CD14-positive monocyte (primary cell): ENCODE measurements at regions not wholly inside any gene's neighbourhood (a gene's known extent, or its start where the extent isn't known, plus 50 kb on each side); places are given as distances from the start of the nearest gene placed in this dataset.

Source experiments
- DNase-seq, 3 donors: peaks; one replicate each; pipeline ENCODE4 v3.0.0-alpha.2; 2011 to 2022
- H2AFZ ChIP-seq: 2 replicates; pipeline ENCODE4 v1.6.0; 2012; ENCODE audit warnings: mild to moderate bottlenecking, low read depth, low read length, inconsistent platforms; ENCODE audit not compliant: insufficient read depth, poor library complexity, severe bottlenecking
- H3K27ac ChIP-seq, 2 donors: 1 replicate in 1 of 2; 2 replicates in 1 of 2; pipeline ENCODE4 v1.5.1; 2012 to 2013; ENCODE audit warnings: low read length in 2 of 2, control low read depth in 1 of 2, inconsistent platforms in 1 of 2, low read depth in 1 of 2, mild to moderate bottlenecking in 1 of 2
- H3K27me3 ChIP-seq, 2 donors: one replicate each; pipeline versions ENCODE4 v1.6.0 to v1.6.1; 2011 to 2013; ENCODE audit warnings: low read length in 2 of 2; ENCODE audit not compliant: control insufficient read depth in 2 of 2, insufficient read depth in 2 of 2
- H3K36me3 ChIP-seq, 2 donors: replicated peaks in 1 of 2; 1 replicate in 1 of 2; 2 replicates in 1 of 2; pipeline versions ENCODE4 v1.5.1 to v1.6.1; 2012 to 2013; ENCODE audit warnings: low read length in 2 of 2, control low read depth in 1 of 2, inconsistent platforms in 1 of 2, mild to moderate bottlenecking in 1 of 2; ENCODE audit not compliant: insufficient read depth in 2 of 2, control insufficient read depth in 1 of 2
- H3K4me1 ChIP-seq, 2 donors: 1 replicate in 1 of 2; 2 replicates in 1 of 2; pipeline versions ENCODE4 v1.5.1 to v1.6.1; 2012 to 2013; ENCODE audit warnings: low read length in 2 of 2, control low read depth in 1 of 2, inconsistent platforms in 1 of 2, mild to moderate bottlenecking in 1 of 2, moderate library complexity in 1 of 2; ENCODE audit not compliant: insufficient read depth in 2 of 2, control insufficient read depth in 1 of 2
- H3K4me2 ChIP-seq: replicated peaks from 2 replicates; pipeline ENCODE3; 2012; ENCODE audit warnings: low read length, moderate library complexity, mild to moderate bottlenecking; ENCODE audit not compliant: poor library complexity, severe bottlenecking; ENCODE audit errors: extremely low read depth
- H3K4me3 ChIP-seq, 3 experiments: fragments of 200-600 bp in 1 of 3; sonication (generic) in 1 of 3; replicated peaks in 1 of 3; 1 replicate in 2 of 3; 2 replicates in 1 of 3; pipeline ENCODE4 v1.5.1; 2011 to 2013; ENCODE audit warnings: low read length in 3 of 3, mild to moderate bottlenecking in 3 of 3, control low read depth in 2 of 3, low read depth in 2 of 3, inconsistent platforms in 1 of 3, moderate library complexity in 1 of 3
- H3K79me2 ChIP-seq: 2 replicates; pipeline ENCODE4 v1.6.0; 2012; ENCODE audit warnings: mild to moderate bottlenecking, control low read depth, inconsistent platforms, low read length, moderate library complexity; ENCODE audit not compliant: insufficient read depth
- H3K9ac ChIP-seq: 2 replicates; pipeline ENCODE4 v1.6.0; 2017; ENCODE audit warnings: low read length, mild to moderate bottlenecking; ENCODE audit not compliant: insufficient read depth, poor library complexity, severe bottlenecking
- H3K9me3 ChIP-seq, 2 donors: replicated peaks in 1 of 2; 1 replicate in 1 of 2; 2 replicates in 1 of 2; pipeline versions ENCODE4 v1.5.1 to v1.6.1; 2012 to 2013; ENCODE audit warnings: low read length in 2 of 2, control low read depth in 1 of 2; ENCODE audit not compliant: control insufficient read depth in 1 of 2, insufficient read depth in 1 of 2
- H4K20me1 ChIP-seq: 2 replicates; pipeline ENCODE4 v1.6.0; 2012; ENCODE audit warnings: mild to moderate bottlenecking, low read length, control low read depth, moderate library complexity; ENCODE audit not compliant: insufficient read depth
- H3K27ac Mint-ChIP-seq, 7 donors: one replicate each; pipeline ENCODE4 v1.8.0; 2020; ENCODE audit warnings: mild to moderate bottlenecking in 7 of 7, mixed read lengths in 7 of 7, moderate library complexity in 6 of 7, inconsistent platforms in 2 of 7
- H3K27me3 Mint-ChIP-seq, 3 donors: one replicate each; pipeline ENCODE4 v1.8.0; 2021 to 2022; ENCODE audit warnings: low read depth in 3 of 3, mild to moderate bottlenecking in 3 of 3, mixed read lengths in 3 of 3, moderate library complexity in 3 of 3, inconsistent platforms in 1 of 3
- H3K36me3 Mint-ChIP-seq, 2 donors: one replicate each; pipeline ENCODE4 v1.8.0; 2020; ENCODE audit warnings: mixed read lengths in 2 of 2, inconsistent platforms in 1 of 2, mild to moderate bottlenecking in 1 of 2
- H3K4me1 Mint-ChIP-seq: one replicate; pipeline ENCODE4 v1.8.0; 2020; ENCODE audit warnings: mild to moderate bottlenecking, mixed read lengths
- H3K4me3 Mint-ChIP-seq, 2 donors: one replicate each; pipeline ENCODE4 v1.8.0; 2020; ENCODE audit warnings: mild to moderate bottlenecking in 2 of 2, mixed read lengths in 2 of 2, moderate library complexity in 1 of 2
- H3K9me3 Mint-ChIP-seq, 7 donors: one replicate each; pipeline ENCODE4 v1.8.0; 2020 to 2022; ENCODE audit warnings: mixed read lengths in 7 of 7, mild to moderate bottlenecking in 6 of 7, moderate library complexity in 6 of 7, inconsistent platforms in 2 of 7
- whole genome bisulfite sequencing: methylation state at CpG from one replicate; pipeline ENCODE4 v1.1.5; 2013; ENCODE audit warnings: missing lambda C conversion rate; ENCODE audit not compliant: insufficient coverage; 5-methylcytosine and 5-hydroxymethylcytosine counted together
- intact Hi-C, 2 donors: fragments of 100-400 bp; cut with micrococcal nuclease; formaldehyde crosslinking; loops; one replicate each; pipeline versions ENCODE4 v1.15.0 to v1.15.1; 2023
- TF ChIP-seq, protein P1 (sequence below): fragments of 200-600 bp; IDR thresholded peaks from one replicate; pipeline ENCODE4 v1.8.0; 2022; ENCODE audit warnings: antibody characterized with exemption, mild to moderate bottlenecking

DNA sequence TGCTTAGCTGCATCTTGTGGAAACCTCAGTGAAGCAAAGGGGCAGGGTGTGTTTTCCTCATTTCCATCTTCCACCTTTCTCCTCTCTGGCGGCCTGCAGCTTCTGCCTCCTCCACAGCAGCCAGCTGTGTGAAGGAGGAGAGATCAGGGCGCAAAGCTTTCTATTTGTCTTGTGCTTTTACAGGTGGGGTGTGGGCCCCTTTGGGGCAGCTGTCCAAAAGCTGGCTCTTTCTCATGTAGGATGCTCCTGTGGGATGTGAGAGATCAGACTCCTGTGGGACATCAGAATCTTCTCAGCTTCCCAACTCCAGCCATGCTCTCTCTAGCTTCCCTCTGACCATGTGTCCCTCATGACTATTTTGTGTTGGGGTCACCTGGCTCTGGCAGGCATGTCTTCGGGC, 227.1 kb downstream of the MID1 start:
- Histone ChIP-seq H3K9ac (no peak overlapping the region), H3K36me3 (no peaks in the 10 kb centered on the region), H3K27me3 (no peaks in the 10 kb centered on the region), H3K4me3 (no peak overlapping the region), H2AFZ (no peak overlapping the region), H3K9me3 (no peaks in the 10 kb centered on the region), H3K79me2 (no peaks in the 10 kb centered on the region), H3K4me1 (peaks cover 21 to 29% of the 10 kb centered on the region in 2 donors), H4K20me1 (no peaks in the 10 kb centered on the region), H3K4me2 (no peak overlapping the region), H3K27ac (no peak overlapping the region)
- 83% methylated on average over 1 of the region's 3 CpGs for WGBS
- no peaks in the 10 kb centered on the region for H3K36me3 Mint-ChIP-seq
- H3K4me3 Mint-ChIP-seq = no peak overlapping the region
- H3K27ac Mint-ChIP-seq = no peak overlapping the region
- peaks cover 0 to 4% (median 1%) of the 10 kb centered on the region in 7 donors for H3K9me3 Mint-ChIP-seq
- DNase-seq = no peak
- TF ChIP-seq, protein P1, sequence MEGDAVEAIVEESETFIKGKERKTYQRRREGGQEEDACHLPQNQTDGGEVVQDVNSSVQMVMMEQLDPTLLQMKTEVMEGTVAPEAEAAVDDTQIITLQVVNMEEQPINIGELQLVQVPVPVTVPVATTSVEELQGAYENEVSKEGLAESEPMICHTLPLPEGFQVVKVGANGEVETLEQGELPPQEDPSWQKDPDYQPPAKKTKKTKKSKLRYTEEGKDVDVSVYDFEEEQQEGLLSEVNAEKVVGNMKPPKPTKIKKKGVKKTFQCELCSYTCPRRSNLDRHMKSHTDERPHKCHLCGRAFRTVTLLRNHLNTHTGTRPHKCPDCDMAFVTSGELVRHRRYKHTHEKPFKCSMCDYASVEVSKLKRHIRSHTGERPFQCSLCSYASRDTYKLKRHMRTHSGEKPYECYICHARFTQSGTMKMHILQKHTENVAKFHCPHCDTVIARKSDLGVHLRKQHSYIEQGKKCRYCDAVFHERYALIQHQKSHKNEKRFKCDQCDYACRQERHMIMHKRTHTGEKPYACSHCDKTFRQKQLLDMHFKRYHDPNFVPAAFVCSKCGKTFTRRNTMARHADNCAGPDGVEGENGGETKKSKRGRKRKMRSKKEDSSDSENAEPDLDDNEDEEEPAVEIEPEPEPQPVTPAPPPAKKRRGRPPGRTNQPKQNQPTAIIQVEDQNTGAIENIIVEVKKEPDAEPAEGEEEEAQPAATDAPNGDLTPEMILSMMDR = no peak
- peaks cover 0 to 3% (median 2%) of the 10 kb centered on the region in 3 donors for H3K27me3 Mint-ChIP-seq
- H3K4me1 Mint-ChIP-seq = peaks cover 35% of the 10 kb centered on the region
- intact Hi-C loops = no loop called here

DNA sequence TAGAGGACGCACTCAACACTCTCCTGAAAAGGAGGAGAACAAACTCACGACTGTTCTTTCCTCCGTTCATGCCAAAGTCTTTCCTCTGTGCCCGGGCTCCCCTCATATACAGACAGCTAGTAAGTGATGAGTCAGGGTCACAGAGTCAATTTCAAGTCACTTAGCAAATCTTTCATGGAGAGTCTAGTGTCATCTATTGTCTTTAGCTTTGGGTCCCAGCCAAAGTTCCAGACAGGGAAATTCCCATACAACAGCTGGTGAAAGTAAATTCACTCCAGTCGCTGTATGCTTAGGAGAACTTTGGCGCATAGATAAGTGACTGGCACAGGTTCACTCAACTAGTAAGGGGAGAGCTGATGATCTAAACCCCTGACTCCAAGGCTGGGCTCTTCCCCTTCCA, 226.5 kb downstream of the MID1 start:
- intact Hi-C loops = no loop called here
- no peaks in the 10 kb centered on the region for H3K36me3 Mint-ChIP-seq
- H3K9ac ChIP-seq = no peak overlapping the region

More for the DNA sequence above, 226.5 kb downstream of the MID1 start:
- H4K20me1 ChIP-seq = no peaks in the 10 kb centered on the region
- no peaks in the 10 kb centered on the region for H3K36me3 ChIP-seq
- Mint-ChIP-seq H3K9me3 (peaks cover 0 to 4% (median 1%) of the 10 kb centered on the region in 7 donors), H3K4me1 (peaks cover 37% of the 10 kb centered on the region), H3K27me3 (peaks cover 0 to 3% (median 2%) of the 10 kb centered on the region in 3 donors), H3K27ac (no peak overlapping the region), H3K4me3 (no peak overlapping the region)
- no peak overlapping the region for H2AFZ ChIP-seq
- peaks cover 21 to 29% of the 10 kb centered on the region in 2 donors for H3K4me1 ChIP-seq
- H3K27me3 ChIP-seq = no peaks in the 10 kb centered on the region
- no peak for DNase-seq
- no CpG with 5 or more reads among the region's 6 CpGs for WGBS
- no peak overlapping the region for H3K4me3 ChIP-seq
- no peaks in the 10 kb centered on the region for H3K9me3 ChIP-seq
- H3K79me2 ChIP-seq = no peaks in the 10 kb centered on the region
- no peak overlapping the region for H3K4me2 ChIP-seq
- TF ChIP-seq, protein P1 = no peak
- no peak overlapping the region for H3K27ac ChIP-seq
